H1 (cell line): ENCODE measurements at regions not wholly inside any gene's neighbourhood (a gene's known extent, or its start where the extent isn't known, plus 50 kb on each side); places are given as distances from the start of the nearest gene placed in this dataset.

Experiments
- CEBPB ChIP-seq: IDR thresholded peaks from 2 replicates; pipeline ENCODE4 v1.6.1; 2012; ENCODE audit warnings: low read depth, low read length
- CREB1 ChIP-seq: IDR thresholded peaks from 2 replicates; pipeline ENCODE4 v1.6.1; 2012; ENCODE audit warnings: inconsistent platforms
- EP300 ChIP-seq, 2 experiments: IDR thresholded peaks; 1 replicate in 1 of 2; 2 replicates in 1 of 2; pipeline ENCODE4 v1.6.1; 2011 to 2012; ENCODE audit warnings: low read depth in 2 of 2, low read length in 2 of 2, mild to moderate bottlenecking in 2 of 2, borderline replicate concordance in 1 of 2, inconsistent platforms in 1 of 2, moderate library complexity in 1 of 2
- EZH2 ChIP-seq: fragments of 200-600 bp; sonication (generic); IDR thresholded peaks from 2 replicates; pipeline ENCODE4 v1.7.1; 2012; ENCODE audit warnings: low read depth, mild to moderate bottlenecking, moderate library complexity, low read length, inconsistent platforms; ENCODE audit not compliant: severe bottlenecking
- FOSL1 ChIP-seq: IDR thresholded peaks from 2 replicates; pipeline ENCODE4 v1.6.1; 2011; ENCODE audit warnings: mild to moderate bottlenecking, low read depth, low read length, moderate library complexity; ENCODE audit not compliant: insufficient read depth
- HDAC6 ChIP-seq: IDR thresholded peaks from one replicate; pipeline ENCODE4 v1.7.1; 2012; ENCODE audit warnings: low read depth, mild to moderate bottlenecking, inconsistent platforms, low read length, moderate library complexity
- JUND ChIP-seq: IDR thresholded peaks from 2 replicates; pipeline ENCODE4 v1.6.1; 2011; ENCODE audit warnings: mild to moderate bottlenecking, improper control_type of control experiment, low read length
- NANOG ChIP-seq: IDR thresholded peaks from 2 replicates; pipeline ENCODE4 v1.6.1; 2011; ENCODE audit warnings: low read length, low read depth, mild to moderate bottlenecking, inconsistent platforms; ENCODE audit not compliant: insufficient read depth, poor library complexity, severe bottlenecking
- POLR2A ChIP-seq, 2 experiments: IDR thresholded peaks; 1 replicate in 1 of 2; 2 replicates in 1 of 2; pipeline ENCODE4 v1.6.1; 2011; ENCODE audit warnings: low read depth in 2 of 2, low read length in 2 of 2, mild to moderate bottlenecking in 2 of 2; ENCODE audit errors: control extremely low read depth in 1 of 2
- RAD21 ChIP-seq, 2 experiments: IDR thresholded peaks in 1 of 2; conservative IDR thresholded peaks in 1 of 2; 2 replicates each; pipeline ENCODE4 v1.6.1; 2011; ENCODE audit warnings: low read depth in 2 of 2, low read length in 2 of 2, improper control_type of control experiment in 1 of 2, inconsistent platforms in 1 of 2, mild to moderate bottlenecking in 1 of 2, moderate library complexity in 1 of 2
- SP1 ChIP-seq: IDR thresholded peaks from 2 replicates; pipeline ENCODE4 v1.6.1; 2011; ENCODE audit warnings: low read depth, low read length
- TEAD4 ChIP-seq: IDR thresholded peaks from 2 replicates; pipeline ENCODE4 v1.6.1; 2012; ENCODE audit warnings: low read depth, low read length, inconsistent platforms, mixed read lengths
- YY1 ChIP-seq: IDR thresholded peaks from 2 replicates; pipeline ENCODE4 v1.6.1; 2011; ENCODE audit warnings: low read depth, mild to moderate bottlenecking, low read length
- TF ChIP-seq, protein P1 (sequence below), 3 experiments: IDR thresholded peaks; 1 replicate in 2 of 3; 2 replicates in 1 of 3; pipeline versions ENCODE4 v1.5.1 to v1.6.1; 2011; ENCODE audit warnings: low read length in 3 of 3, mild to moderate bottlenecking in 3 of 3, inconsistent platforms in 2 of 3, low read depth in 1 of 3, moderate library complexity in 1 of 3; ENCODE audit not compliant: insufficient read depth in 1 of 3; ENCODE audit errors: control extremely low read depth in 1 of 3

GRCh38 chr20:50431066-50431450 is 79.1 kb upstream of the PTPN1 start:
- TF ChIP-seq RAD21 (IDR thresholded peaks at IDR 0.05 in 1 of 2, conservative IDR thresholded peaks at IDR 0.05 in 1 of 2; ENCODE audit: low read depth in 2 of 2, low read length in 2 of 2) (no peak), POLR2A (IDR thresholded peaks at IDR 0.05; ENCODE audit: control extremely low read depth in 1 of 2, low read depth in 2 of 2, low read length in 2 of 2) (no peak), TEAD4 (no peak), HDAC6 (no peak), EP300 (IDR thresholded peaks at IDR 0.05; ENCODE audit: borderline replicate concordance in 1 of 2, low read depth in 2 of 2, low read length in 2 of 2) (no peak), NANOG (no peak), EZH2 (no peak), FOSL1 (no peak), YY1 (no peak), JUND (no peak), CEBPB (no peak), CREB1 (no peak), SP1 (no peak)
- TF ChIP-seq, protein P1, sequence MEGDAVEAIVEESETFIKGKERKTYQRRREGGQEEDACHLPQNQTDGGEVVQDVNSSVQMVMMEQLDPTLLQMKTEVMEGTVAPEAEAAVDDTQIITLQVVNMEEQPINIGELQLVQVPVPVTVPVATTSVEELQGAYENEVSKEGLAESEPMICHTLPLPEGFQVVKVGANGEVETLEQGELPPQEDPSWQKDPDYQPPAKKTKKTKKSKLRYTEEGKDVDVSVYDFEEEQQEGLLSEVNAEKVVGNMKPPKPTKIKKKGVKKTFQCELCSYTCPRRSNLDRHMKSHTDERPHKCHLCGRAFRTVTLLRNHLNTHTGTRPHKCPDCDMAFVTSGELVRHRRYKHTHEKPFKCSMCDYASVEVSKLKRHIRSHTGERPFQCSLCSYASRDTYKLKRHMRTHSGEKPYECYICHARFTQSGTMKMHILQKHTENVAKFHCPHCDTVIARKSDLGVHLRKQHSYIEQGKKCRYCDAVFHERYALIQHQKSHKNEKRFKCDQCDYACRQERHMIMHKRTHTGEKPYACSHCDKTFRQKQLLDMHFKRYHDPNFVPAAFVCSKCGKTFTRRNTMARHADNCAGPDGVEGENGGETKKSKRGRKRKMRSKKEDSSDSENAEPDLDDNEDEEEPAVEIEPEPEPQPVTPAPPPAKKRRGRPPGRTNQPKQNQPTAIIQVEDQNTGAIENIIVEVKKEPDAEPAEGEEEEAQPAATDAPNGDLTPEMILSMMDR (IDR thresholded peaks at IDR 0.05; ENCODE audit: control extremely low read depth in 1 of 3, insufficient read depth in 1 of 3, low read depth in 1 of 3, low read length in 3 of 3) = no peak
